HG03571 (cell line): ENCODE measurements at regions not wholly inside any gene's neighbourhood (a gene's known extent, or its start where the extent isn't known, plus 50 kb on each side); places are given as distances from the start of the nearest gene placed in this dataset.
A peak's percentile ranks its signal among the peaks of the same experiment; 100 is the strongest.
"Not testable (repeated sequence)": the region's sequence is repeated elsewhere in the genome, so short reads cannot be mapped to it uniquely, and the experiment has no call there.

ENCODE experiments used
- ATAC-seq: cut with Tn5 transposase; IDR thresholded peaks from one replicate; pipeline ENCODE4 v1.9.1; 2021; ENCODE audit not compliant: unreplicated experiment

GRCh38 chr14:46596236-46596635, 55.3 kb downstream of the RPL10L start:
- no peak for ATAC-seq

- no peak for ATAC-seq
These were observed 68.8 kb downstream of the RPL10L start for GRCh38 chr14:46582826-46583225.

- ATAC-seq, result no peak
These were observed 70.4 kb downstream of the RPL10L start for GRCh38 chr14:46581036-46581671.

- no peak for ATAC-seq
These were observed 76.6 kb downstream of the RPL10L start for GRCh38 chr14:46574978-46575375.

- no peak for ATAC-seq
These were observed 77.2 kb downstream of the RPL10L start for GRCh38 chr14:46574221-46574977.

GRCh38 chr14:46573498-46573897, 78.1 kb downstream of the RPL10L start:
- ATAC-seq, result no peak

- ATAC-seq, result no peak
These were observed 79.6 kb downstream of the RPL10L start for GRCh38 chr14:46571970-46572369.

- ATAC-seq, result not testable (repeated sequence)
These were observed 83.4 kb downstream of the RPL10L start for GRCh38 chr14:46568161-46568560.

- no peak for ATAC-seq
These were observed 100.7 kb downstream of the RPL10L start for GRCh38 chr14:46550836-46551235.

- no peak for ATAC-seq
These were observed 110.6 kb downstream of the RPL10L start for GRCh38 chr14:46540986-46541385.

GRCh38 chr14:46519121-46519520, 132.5 kb downstream of the RPL10L start:
- no peak for ATAC-seq

- not testable (repeated sequence) for ATAC-seq
These were observed 142.8 kb downstream of the RPL10L start for GRCh38 chr14:46508752-46509151.

GRCh38 chr14:46499521-46499920, 152.1 kb downstream of the RPL10L start:
- no peak for ATAC-seq

- no peak for ATAC-seq
These were observed 155.2 kb downstream of the RPL10L start for GRCh38 chr14:46496409-46496808.

GRCh38 chr14:46490238-46490685, 161.3 kb downstream of the RPL10L start:
- ATAC-seq, result peak; percentile 58

- no peak for ATAC-seq
These were observed 163.2 kb downstream of the RPL10L start for GRCh38 chr14:46488374-46488773.

- no peak for ATAC-seq
These were observed 163.8 kb downstream of the RPL10L start for GRCh38 chr14:46487582-46488350.

- ATAC-seq, result no peak
These were observed 169.4 kb downstream of the RPL10L start for GRCh38 chr14:46482200-46482599.

- ATAC-seq, result no peak
These were observed 170.8 kb downstream of the RPL10L start for GRCh38 chr14:46480817-46481216.

GRCh38 chr14:46472261-46472660, 179.3 kb downstream of the RPL10L start:
- no peak for ATAC-seq

GRCh38 chr14:46464341-46464740, 187.2 kb downstream of the RPL10L start:
- ATAC-seq, result no peak

GRCh38 chr14:46451800-46452199, 199.8 kb downstream of the RPL10L start:
- ATAC-seq, result no peak
